Gastroesophageal sphincter (tissue), 3 donors: ENCODE measurements at regions not wholly inside any gene's neighbourhood (a gene's known extent, or its start where the extent isn't known, plus 50 kb on each side); places are given as distances from the start of the nearest gene placed in this dataset.

Source experiments
- POLR2AphosphoS5 ChIP-seq: sonication (generic); formaldehyde crosslinking; IDR thresholded peaks from one replicate; pipeline ENCODE4 v1.6.1; 2017; ENCODE audit warnings: antibody characterized with exemption
- TF ChIP-seq, protein P1 (sequence below), 4 experiments: fragments of 200-600 bp in 2 of 4; fragments of 450-650 bp in 2 of 4; sonication (generic) in 1 of 4; IDR thresholded peaks; one replicate each; pipeline ENCODE4 v1.5.1; 2017 to 2019; ENCODE audit warnings: antibody characterized with exemption in 4 of 4, mild to moderate bottlenecking in 2 of 4, moderate library complexity in 2 of 4

DNA sequence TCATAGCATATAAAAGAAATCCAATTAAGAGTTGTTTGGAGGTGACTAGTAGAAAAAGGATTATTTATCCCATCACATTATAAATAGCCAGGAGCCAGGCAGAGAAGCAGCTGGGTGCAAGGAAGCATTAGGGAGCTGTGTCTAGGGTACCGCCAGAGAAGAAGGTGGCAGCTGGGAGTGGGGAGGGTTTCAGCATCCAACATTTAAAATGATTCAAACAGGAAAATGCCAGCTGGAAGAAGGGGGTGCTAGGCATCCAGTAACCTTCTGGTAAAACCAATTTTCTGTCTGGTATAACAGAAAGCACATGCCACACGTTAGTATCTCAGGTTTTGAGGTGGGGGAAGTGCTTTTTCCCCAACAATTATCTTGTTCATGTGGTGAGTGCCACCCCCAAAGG, 452.4 kb downstream of the ZEB2 start:
- no peak for TF ChIP-seq POLR2AphosphoS5
- TF ChIP-seq, protein P1, sequence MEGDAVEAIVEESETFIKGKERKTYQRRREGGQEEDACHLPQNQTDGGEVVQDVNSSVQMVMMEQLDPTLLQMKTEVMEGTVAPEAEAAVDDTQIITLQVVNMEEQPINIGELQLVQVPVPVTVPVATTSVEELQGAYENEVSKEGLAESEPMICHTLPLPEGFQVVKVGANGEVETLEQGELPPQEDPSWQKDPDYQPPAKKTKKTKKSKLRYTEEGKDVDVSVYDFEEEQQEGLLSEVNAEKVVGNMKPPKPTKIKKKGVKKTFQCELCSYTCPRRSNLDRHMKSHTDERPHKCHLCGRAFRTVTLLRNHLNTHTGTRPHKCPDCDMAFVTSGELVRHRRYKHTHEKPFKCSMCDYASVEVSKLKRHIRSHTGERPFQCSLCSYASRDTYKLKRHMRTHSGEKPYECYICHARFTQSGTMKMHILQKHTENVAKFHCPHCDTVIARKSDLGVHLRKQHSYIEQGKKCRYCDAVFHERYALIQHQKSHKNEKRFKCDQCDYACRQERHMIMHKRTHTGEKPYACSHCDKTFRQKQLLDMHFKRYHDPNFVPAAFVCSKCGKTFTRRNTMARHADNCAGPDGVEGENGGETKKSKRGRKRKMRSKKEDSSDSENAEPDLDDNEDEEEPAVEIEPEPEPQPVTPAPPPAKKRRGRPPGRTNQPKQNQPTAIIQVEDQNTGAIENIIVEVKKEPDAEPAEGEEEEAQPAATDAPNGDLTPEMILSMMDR (IDR thresholded peaks at IDR 0.05) = no peak
